HG02763 (cell line): ENCODE measurements at regions not wholly inside any gene's neighbourhood (a gene's known extent, or its start where the extent isn't known, plus 50 kb on each side); places are given as distances from the start of the nearest gene placed in this dataset.

Experiments
- ATAC-seq: cut with Tn5 transposase; IDR thresholded peaks from one replicate; pipeline ENCODE4 v1.9.1; 2021; ENCODE audit warnings: mild to moderate bottlenecking, moderate library complexity; ENCODE audit not compliant: unreplicated experiment

DNA sequence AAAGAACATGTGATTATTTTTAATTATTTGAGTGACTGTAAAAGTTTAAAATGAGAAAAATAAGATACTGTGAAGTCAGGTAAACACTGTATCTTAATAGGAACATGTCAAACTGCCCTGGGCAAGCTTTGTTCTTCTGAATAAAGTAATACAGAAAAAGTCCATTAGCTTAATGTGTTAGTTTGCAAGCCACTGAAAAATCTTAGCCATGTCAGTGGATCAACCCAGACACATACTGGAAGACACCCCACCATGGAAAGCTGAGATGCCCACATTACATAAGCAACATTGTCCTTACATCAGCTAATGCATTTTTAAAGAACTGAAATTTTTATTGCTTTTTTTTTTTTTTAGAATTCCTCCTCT lies 155.2 kb downstream of the BBOX1 start:
- no peak for ATAC-seq

DNA sequence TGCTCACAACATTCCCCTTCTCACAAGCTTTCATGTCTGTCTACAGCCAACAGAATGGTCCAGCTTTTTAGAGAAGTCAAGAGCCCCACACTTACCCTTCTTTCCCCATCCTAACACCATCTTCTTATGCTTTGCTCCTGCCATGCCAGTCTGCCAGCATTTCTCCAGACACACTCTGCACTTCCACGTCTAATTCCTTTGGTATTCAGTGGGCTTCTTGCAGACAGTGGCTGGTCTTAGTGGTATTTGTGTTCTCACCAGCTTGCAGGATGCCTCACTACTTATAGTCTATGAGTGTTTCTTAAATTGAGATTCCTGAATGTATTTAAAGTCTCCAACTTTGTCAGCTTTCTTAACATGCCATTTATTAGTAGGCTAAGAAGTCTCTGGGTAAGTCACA lies 154.4 kb downstream of the BBOX1 start:
- ATAC-seq: no peak

DNA sequence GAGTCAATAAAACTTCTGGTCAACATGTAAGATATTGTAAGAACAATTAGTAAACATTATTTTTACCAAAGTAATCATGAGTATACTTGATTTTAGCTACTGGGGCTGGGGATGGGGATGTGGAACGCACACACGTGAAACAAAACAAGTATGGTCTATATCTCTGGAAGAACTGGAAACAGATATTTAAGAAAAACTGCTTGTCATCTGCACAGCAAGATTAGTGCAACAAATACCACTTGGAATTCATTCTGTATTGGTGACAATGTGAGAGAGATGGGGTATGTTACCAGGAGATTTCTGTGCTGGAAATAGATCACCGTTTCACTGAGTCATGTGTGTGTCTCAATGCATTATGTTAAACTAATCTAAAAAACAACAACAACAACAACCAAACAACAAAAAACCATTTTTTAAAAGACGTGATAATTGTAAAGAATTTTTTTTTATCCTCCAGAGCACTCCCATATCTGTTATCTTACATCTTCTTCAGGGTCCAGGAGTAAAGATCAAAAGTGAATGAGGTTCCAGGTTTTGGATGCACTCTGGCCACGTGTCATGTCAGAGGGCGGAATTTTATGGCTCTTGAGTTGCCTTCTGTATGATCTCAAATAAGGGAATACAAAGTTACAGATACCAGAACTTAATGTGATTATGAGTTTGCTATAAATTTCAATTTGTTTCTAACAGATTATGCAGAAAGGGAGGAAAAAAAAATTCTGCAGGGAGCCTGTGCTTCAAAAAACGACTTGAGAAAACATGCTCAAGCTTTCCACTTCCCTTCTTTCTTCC lies 153.0 kb downstream of the BBOX1 start:
- ATAC-seq: no peak

DNA sequence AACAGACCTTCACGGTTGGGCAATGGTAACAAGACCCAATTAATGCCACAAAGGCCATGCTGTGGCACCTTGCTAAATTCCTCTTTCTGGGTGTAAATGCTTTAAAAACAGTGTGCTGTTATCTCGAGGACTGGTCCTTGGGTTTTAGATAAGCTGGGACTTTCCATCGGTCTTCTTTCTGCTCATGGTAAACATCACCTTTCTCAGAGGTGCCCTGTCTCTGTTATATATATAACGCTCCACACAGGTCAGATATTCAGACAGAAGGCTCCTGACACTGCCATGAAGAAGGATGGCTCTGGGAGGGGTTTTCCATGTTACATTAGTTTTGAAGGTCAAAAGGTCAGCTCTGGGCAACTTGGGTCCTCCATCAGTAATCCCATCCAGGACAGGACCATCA lies 151.6 kb downstream of the BBOX1 start:
- ATAC-seq: no peak

DNA sequence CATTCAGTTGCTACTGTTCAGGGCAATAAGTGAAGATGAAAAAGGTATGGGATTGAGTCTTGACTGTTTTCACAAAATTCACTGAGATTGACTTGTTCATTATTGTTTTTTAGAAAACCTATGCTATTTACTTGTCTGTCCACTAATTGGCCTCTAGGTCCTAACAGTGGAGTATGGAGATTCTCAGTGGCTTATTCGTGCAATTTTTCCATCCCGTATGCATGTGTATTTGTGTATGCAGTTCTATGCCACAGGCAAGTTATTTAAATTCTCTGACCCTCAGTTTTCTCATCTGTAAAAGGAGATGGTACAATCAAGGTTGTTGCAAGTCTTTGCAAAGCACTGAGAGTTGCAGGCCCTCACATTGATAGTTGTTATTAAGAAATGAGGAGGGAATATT lies 151.0 kb downstream of the BBOX1 start:
- no peak for ATAC-seq

DNA sequence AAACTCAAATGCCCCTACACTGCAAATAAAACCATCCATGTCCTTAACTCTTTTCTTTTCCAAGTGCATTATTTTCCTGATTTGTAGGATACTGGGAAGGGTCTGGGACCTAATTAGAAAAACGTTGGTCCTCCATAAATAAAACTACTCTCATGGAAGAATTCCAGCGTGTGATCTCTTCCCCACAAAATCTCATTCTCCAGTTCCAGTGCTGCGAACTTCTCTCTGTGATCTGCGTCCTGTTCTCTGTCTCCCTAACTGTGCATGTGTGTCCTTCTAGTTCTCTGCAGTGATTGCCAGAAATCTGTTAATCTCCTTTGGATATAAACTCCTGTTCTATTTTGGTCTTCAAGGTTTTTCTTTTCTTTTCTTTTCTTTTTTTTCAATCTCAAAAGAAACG lies 148.1 kb downstream of the BBOX1 start:
- ATAC-seq: no peak

DNA sequence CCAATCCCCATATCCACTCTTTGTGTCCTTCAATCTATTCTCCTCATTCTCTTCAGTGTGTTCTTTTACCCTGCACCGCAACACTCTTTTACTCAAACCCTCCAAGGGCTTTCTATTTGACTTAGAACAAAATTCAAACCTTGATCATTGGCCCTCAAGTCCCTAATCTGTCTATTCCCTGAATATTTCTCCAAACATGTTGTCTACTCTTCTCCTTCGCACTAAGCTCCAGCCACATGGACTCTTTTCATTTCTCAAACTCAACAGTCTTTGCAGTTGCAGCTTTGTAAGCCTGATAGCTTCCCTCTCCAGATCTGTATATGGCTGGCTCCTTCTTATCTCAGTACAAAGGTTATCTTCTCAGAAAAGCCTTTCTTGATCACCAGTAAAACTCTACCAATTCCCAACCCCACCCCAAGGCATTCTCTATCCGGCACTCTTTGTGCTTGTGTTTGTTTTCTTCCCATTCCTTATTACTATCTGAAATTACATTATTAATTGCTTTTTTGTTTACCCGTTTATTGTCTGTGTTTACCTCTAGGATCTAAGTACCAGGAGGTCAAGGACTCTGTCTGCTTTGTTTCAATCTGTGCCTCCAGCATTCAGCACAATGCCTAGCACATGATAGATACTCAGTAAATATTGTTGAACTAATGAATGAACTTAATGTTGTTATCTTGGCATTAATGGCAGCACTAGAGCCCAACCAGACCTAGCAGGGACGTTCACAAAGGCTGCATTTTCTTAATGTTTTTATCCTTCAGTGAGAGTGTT lies 147.4 kb downstream of the BBOX1 start:
- ATAC-seq: no peak

DNA sequence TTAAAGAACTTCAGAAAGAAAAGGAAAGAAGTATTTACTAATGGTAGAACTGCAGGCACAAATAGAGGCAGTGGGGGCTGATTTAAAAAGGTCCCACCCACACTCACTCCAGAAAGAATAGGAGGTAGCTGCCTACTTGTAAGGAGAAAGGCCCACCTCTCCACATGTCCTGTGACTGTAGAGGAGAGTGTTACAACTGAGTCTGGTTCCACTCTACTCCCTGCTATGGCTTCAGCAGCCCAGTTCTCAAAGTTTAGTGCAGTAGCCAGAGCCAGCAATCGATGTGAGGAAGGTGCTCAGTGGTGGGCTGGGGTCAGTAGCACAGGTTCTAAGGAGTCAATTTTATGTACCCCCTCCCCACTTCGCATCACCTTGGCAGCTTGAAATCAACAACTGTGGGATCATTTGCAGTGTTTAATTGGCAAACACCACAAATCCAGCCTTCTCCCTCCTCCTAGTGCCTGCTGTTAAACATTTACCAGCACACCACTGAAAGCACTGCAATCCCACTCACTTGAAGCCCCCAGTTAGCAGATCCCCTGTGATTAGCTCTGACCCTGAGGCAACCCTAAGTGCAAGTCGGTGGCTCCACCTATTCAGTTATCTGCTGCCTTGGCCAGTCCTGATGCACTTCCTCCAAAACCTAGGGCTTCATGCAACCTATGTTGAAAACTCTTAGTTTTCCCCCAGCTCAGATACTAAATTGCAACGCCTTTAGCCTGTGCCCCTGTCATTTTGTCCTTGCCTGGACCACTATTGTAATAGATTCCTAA lies 146.6 kb downstream of the BBOX1 start:
- no peak for ATAC-seq

DNA sequence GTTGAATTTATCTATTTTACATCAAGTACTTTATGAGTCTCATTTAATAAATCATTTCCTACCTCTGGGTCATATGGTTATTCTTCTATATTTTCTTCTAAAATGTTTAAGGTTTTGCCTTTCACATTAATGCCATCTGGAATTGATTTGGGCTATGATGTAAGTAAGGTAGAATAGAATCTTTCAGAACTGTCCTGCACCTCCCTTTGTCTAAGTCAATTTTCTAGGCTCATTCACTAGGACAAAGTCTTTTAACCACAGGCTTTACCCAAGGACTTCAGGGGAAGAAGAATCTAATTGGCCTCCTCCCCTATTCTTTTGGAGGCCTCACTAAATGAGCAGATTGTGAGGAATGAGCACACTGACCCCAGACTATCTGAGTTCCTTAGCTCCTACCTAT lies 146.0 kb downstream of the BBOX1 start:
- no peak for ATAC-seq

DNA sequence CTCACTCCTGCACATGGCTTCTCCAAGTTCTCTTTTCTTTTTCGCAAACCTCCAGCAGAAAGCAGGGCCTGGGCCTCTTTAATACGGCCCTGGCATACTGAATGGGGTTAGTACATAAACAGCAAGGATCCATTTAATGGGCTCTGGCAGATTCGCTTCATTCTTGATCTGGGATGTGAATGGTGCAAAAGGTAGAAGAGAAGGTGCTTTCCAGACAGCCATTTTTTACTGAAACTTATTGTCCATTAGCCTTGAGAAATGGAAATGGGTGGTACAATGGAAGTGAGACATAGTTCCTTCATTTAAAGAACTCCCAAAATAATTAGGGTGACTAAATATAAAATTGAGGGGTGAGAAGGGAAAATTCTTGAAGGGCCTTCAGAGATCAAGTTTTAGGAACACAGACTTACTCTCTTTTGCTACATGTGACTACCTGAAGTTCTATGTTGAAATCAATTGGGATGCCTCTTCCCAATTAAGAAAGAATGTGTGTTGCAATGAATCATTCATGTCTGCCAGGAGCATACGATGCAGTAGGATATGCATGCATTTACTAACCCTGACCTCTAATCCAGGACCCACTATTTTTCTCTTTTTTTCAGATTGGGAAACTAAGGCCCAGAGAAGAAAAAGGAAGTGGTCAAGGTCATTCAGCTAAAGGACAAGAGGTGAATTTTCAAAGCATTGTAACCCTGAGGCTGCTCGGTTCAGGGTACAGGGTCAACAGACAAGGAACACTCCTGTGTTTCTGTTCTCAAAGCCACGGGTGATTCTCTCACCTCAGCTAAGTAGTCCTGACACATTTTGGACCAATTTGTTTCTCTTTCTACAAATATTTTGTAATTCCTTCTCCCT lies 144.1 kb downstream of the BBOX1 start:
- no peak for ATAC-seq

DNA sequence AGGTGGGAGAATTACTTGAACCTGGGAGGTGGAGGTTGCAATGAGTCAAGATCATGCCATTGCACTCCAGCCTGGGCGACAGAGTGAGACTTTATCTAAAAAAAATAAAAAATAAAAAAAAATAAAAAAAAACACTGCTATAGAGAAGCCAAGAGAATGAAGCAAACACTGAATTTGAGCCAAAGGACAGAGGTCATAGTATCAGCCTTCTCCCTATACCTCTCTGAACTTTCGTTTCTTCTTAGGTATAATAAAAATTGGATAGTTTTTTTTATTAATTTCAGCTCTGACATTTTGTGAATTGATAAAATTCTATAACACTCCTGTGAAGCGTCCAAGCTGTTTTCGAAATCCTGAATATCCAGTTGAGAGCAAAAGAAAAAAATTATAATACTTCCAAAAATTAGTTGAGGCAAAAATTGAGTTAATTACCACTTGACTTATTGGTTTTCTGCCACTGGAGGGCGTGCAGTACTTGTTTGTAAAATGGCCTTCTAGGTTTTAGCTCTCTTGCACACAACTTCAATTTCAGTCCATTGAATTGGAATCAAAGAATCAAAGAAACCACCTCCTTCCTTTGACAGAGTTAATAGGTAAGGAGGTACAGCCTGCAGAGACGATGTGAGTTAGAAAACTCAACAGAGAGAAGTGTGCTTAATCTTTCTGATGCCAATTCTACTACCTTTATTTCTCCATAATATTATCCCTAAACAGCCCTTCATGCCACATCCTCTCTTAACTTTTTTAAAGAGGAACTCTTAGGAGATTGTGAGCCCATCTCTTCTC lies 143.2 kb downstream of the BBOX1 start:
- no peak for ATAC-seq

DNA sequence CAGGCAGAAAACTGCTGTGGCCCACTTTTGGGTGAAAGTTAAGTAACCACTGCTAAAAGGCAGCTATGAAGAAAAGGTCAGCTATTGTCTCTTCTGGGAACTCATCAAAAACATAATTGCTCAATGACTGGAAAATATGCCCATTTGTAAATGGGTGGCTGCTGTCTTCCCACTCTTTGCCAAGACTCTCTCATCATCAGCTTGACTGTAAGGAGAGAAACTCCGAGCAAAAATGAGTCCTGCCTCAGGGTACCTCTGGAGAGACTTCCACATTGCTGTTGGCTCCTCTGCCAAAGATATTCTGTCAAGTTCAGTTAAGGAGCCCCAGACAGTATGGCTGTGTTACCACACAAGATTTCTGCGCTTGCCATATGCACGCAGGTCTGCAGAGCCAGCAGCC lies 138.7 kb downstream of the BBOX1 start:
- no peak for ATAC-seq

DNA sequence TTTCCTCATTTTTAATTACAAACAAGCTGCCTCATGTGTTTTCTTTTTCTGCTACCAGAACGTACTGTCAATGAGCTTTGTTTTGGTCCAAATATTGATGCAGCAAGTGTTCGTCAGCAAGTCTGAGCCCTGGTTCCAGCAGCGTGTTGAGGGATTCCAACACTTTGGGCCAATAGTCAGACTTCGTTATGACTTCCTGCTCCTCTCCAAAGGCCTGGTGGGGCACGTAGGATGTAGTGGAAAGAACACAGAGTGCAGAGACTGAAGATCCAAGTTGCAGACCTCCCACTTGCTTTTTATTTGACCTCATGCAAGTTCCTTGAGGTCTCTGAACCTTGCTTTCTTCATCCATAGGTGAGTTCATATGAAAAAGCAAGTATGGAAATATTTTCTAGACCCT lies 138.2 kb downstream of the BBOX1 start:
- no peak for ATAC-seq
